Stimulated activated CD8-positive, alpha-beta memory T cell treated with anti-CD3 and anti-CD28 coated beads, Interleukin-12 subunit alpha, Interleukin-12 subunit beta, amount 100 ng/mL, for 24 hours (primary cell): ENCODE measurements at regions not wholly inside any gene's neighbourhood (a gene's known extent, or its start where the extent isn't known, plus 50 kb on each side); places are given as distances from the start of the nearest gene placed in this dataset.

Source experiments
- DNase-seq: peaks from one replicate; pipeline ENCODE4 v3.0.0-alpha.2; 2020; ENCODE audit errors: extremely low read depth

DNA sequence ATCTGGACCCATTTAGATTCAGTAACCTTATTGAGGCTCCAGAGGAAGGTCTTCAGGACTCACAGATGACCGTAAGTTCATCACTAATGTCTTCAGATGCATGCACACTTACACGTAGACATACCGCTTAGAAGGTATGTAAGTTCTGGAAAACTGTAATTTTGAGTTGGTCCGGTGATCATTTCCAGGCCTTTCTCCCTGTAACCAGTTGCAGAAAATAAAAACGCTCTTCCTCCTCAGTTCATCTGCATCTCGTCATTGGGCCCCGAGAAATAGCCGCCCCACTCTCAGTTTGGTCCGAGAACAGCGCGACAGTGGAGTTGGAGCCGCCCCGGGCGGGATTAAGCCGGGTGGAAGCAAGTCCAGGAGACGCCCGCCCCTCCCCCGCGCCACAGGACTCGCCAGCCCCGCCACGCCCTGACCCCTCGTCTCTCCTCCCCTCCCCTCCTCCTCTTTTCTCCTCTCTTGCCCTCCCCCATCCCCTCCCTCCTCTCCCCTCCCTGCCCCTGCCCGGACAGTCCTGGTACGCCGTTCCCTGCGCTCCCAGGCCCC is 83.7 kb downstream of the TNFAIP2 start:
- DNase-seq: no peak

DNA sequence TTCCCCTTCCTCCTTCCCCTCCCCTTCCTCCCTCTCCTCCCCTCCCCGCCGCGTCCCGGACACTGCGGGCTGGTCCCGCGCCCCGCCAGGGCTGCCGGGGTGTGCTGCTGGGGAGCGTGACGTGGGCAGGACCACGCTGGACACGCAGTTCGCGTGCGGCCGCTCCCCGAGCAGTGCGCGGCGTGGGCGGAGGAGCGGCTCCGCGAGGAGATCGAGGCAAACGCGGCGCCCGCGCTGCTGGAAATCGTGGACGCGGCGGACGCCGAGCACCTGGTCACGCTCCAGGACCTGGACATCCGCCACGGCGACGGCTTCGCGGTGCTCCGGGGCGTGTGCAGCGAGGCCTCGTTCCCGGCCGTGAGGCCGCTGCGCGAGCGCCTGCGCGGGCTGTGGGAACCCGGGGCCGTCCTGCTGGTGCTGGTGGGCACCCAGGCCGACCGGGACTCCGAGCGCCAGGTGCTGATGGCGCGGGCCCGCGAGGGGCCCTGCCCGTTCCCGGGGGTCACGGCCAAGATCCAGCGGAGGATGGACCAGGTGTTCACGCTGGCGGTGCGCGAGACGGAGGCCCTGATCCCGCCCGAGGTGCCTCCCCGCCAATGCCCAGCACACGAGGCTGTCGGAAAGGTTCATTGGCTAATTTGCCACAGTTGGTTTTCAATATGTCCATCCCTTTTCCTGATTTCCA is 84.3 kb downstream of the TNFAIP2 start:
- DNase-seq: no peak

DNA sequence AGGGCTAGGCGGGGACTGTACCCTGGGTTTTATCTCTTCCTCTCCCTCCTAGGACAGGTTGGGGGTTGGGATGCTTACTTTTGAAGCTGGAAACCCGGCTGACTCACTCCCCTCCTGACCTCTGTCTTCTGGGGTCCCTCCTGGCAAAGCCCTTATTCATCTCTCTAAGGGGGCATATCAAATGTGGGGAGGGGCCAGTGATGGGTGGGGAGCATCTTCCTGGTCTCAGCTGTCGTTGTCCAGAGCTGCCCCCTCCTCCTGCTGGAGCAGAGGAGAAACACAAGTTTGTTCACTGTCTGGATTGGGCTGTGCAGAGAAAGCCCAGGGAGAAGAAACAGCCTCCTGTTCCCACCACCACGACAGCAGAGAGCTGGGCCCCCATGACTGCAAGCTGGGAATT is 85.8 kb downstream of the TNFAIP2 start:
- DNase-seq: no peak

DNA sequence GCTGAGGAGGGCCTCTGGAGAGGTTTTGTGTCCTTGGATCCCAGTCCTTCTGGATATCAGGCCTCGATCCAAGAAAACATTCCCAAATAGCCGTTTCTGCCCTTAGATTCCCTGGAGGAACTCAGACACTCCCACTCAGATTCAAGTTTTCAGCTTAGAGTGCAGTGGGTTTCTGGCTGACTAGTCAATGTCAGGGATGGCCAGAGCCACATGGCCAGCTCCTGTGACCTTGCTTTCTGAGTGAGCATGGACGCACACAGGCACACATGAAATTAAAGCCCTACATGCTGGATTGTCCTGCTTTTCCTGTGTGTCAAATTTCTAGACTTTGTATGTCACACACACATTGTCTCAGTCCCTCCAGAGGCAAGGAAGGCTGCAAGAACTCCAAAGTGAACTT is 86.2 kb downstream of the TNFAIP2 start:
- DNase-seq: no peak

DNA sequence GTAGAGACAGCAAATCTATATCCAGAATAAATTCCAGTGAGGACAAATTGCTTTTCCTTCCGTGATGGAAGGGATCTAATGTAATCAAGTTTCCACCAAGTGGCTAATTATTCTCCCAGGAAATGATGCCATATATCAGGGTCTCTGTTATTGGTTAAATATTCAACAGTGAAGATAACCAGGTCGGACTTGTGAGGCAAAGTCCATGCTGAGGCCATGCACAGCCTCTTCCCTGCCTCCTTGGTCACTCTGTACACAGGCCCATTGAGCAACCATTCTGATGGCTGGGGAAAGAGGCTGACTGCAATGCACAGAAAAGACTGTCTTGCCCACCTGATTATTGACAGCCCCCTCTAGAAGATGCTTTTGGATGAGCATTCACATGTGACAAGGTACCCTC is 90.1 kb downstream of the TNFAIP2 start:
- no peak for DNase-seq

DNA sequence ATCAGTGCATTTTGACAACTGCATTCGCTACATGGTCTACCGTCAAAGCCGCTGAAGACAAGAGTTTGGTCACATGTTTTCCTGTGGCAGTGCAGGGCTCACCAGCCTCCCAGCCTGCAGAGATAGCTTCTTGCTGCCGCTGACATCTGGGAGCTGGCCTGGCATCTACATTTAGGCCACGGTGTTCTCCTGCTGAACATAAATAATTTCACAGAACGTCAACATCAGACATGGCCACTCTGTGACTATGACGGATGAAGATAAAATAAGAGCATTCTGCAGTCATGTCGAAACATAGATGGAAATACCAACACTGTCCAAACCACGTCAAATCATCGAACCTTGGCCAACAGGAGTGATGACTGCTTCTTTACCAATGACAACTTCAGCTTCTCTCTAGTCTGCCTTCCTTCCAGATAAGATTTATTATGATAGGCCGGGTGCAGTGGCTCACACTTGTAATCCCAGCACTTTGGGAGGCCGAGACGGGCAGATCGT is 91.2 kb downstream of the TNFAIP2 start:
- no peak for DNase-seq

DNA sequence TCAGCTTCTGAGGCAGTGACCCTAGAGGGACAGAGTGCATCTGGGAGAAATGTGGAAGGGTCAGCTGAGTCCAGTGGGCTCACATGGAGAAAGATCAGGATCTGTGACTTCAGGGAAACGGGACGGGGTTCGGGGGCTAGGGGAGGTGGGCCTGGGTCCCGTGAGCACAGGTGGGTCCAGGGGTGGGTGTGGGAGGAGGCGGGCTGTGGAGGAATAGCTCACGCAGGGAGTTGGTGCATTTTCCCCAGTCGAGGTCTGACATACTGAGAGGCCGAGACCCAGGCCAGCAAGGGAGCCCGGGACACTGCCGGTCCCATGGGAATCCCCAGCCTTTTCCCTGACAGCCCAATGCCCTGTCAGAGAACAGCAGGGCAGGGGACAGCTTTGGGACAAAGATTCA is 93.1 kb downstream of the TNFAIP2 start:
- DNase-seq: no peak

DNA sequence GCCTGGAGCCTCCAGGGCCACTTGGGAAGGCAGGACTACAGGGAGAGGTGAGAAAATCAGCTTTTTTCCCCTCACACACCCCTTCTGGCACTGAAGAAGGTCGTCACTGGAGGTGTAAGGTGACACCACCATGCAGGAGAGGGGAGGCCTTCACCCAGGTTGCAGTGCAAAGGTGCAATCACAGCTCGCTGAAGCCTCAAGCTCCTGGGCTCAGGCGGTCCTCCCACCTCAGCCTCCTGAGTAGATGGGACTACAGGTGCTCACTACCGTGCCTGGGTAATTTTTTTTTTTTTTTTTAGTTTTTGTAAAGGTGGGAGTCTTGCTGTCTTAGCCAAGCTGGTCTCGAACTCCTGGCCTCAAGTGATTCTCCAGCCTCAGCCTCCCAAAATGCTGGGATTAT is 93.6 kb downstream of the TNFAIP2 start:
- DNase-seq: no peak

DNA sequence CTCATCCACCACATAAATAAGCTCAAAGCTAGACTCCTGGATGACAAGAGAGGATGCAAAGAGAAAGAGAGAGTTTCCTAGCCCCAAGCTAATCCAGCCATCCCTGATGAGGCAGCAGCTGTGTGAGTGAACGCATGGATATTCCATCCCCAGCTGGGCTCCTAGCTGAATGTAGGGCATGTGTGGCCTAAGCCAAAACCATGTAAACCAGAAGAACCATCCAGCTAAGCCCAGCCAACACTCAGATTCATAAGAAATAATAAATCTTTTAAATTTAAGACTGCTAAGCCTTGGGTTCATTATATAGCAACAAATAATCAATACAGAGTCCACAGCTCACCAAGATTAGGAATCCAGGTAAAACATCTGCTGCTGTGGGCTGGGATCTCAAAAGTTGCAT is 94.3 kb downstream of the TNFAIP2 start:
- no peak for DNase-seq

DNA sequence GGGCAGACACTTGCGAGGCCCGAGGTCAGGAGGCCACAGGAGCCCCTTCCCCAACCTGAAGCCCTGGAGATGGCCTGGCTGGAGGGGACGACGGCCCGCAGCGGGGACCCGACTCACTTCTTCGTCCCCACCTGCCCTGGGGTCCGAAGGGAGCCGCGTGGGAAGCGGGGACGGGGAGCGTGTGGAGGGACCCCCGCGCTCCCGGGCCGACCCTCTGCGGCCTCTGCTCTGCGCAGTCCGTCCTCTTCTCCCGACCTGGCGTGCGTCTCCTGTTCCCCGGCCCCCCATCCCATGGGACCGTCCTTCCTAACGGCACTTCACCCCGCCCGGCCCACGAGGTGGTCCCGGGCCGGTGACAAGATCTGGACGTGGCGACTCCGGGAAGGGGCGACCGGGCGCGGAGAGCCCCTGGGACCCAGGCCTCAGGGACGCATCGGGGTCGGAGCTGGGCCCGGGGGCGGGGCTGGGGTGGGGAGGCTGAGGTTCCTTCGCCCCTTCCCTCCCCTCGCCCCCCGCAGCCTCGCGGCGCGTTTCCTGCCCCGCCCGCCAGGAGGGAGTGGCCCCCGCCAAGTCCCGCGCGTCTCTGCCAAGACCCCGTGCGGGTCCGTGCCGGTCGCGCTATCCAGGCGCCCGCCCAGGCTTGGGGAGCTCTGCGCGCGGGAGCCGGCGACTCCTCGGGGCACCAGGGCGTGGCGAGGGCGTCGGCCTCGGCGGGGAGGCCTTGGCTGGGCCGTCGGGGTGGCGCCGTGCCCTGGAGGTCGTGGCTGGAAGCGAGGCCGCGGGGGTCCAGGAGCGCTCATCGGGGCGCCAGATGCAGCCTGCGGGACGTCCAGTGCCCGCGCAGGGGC is 97.1 kb downstream of the TNFAIP2 start:
- no peak for DNase-seq

DNA sequence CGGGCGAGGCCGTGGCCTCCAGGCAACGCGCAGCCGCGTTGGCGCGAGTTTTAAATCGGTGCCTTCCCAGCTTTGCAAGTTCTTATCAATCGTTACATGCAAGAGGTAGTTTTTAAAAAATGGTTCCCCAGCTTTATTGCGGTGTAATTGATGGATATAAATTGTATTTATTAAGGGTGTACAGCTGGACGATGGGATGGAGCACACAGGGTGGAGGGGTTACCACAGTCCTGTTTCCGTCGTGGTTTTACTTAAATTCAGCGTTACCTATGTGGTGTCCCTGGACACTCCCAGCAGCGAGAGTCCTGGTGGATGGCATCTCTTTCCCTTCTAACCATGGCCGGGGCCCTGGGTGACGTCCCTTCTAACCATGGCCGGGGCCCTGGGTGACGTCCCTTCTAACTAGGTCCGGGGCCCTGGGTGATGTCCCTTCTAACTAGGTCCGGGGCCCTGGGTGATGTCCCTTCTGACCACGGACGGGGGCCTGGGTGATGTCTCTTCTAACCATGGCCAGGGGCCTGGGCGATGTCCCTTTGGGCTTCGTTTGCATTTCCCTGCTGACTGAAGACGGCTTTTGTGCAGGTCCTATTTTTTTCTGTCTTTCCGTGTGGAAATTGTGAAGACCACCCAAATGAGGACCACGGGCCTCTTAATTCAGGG is 97.9 kb downstream of the TNFAIP2 start:
- DNase-seq: no peak

DNA sequence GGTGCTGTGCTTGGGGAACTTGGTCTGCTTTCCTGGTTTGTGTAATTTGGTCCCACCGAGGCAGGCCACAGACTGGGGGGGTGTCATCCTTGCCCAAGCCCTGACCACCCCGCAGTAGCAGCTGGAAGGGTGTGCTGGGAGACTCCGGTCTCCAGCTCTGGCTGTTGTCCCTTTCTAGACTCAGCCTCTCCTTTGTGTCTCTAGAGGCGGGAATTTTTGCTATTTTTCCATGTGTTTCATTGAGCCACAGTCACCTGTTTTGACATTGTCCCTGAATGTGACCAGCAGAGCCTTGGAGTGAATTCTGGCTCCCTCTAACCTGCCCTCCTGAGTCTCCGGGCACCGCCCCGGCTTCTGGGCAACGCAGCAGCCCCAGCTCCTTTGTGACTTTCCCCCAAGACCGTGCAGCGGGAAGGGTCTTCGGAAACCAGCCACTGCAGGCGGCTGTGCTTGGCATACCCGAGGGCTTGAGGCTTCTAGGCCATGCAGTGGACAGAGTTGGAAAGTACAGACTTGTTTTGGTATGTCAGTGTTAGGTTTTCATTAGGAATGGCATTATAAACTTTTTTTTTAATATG is 98.6 kb downstream of the TNFAIP2 start:
- no peak for DNase-seq

DNA sequence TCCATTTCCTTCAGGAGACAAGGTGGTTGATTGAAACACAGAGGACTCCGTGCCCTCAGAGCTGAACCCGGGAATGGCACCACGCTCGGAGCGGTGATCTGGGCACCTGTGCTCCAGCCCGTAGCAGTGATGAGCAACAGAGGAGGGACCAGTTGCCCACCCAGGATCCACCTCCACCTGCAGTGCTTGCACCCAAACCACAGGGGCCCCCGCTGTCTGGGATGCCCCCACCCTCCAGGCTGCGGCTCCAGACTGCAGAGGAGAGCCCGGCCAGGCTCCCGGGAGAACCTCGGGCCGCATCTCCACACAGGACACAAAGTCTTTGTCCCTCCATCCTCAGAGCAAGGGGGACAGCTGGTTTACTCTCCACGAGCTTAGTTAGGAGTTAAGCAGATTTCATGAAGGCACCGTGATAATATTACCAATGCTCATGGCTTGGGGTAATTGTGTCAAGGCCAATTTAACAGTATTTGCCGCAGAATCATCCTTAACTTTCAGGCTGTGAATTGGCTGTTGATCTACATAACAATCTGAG is 100.6 kb downstream of the TNFAIP2 start:
- DNase-seq: no peak

DNA sequence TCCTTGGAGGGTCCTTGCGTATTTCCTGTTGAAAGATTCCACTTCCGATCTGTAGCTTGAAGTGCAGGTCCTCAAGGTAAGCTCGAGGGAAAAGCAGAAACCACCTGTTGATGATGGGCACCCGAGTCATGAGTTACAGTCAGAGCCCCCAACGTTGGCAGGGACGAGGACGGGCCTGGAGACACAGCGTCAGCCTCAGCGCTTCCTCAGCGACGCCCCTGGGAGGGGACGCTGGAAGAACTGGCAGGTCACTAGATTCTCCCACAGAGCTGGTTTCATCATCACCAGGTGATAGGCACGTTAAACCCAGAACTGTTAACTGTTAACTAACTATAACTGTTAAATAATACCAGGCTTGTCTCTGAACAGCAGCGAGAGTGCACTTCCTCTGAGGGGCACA is 101.8 kb downstream of the TNFAIP2 start:
- no peak for DNase-seq

DNA sequence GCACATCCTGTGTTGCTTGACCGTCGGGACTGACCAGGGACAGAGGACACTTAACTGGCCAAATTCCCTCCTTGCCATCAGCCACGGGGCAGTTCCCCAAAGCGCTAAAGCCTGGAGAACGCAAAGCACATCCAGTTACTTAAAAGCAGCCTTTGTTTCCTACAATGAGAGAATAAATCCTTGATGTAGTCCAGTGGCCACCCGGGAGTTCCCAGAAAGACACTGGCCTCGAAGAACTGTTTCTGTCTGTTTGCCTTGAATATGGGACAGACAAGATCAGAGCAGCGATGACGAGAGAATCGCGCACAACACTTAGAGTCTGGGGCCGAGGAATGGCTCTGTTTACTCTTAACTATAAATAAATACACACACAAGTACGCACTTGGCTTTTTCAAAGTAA is 102.2 kb downstream of the TNFAIP2 start:
- no peak for DNase-seq

DNA sequence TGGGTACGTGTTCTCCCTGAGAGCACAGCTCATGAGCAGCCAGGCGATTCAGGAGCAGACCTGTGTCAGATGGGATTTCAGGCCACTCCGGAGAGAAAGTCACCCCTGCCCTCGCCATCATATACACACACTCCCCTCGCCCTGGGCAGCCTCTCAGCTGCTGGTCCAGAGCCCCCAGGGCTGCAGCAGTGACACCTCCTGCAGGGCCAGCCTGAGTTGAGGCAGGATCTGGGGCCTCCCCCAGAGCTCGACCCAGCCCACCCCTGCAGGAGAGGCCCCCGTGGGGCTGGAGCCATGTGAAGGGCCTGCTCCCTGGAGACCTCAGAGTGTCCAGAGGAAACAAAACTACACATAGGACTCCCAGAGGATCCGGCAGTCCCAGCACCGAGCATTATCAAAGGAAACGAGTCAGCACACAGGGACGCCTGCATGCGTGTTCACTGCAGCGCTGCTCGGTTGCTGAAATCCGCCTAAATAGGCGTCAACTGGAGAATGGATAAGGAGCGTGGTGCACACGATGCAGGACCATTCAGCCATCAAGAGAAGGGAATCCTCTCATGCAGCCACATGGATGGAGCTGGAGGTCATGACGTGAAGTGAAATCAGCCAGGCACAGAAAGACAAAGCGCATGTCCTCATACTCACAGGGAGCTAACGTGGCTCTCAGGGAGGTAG is 104.0 kb downstream of the TNFAIP2 start:
- DNase-seq: no peak

DNA sequence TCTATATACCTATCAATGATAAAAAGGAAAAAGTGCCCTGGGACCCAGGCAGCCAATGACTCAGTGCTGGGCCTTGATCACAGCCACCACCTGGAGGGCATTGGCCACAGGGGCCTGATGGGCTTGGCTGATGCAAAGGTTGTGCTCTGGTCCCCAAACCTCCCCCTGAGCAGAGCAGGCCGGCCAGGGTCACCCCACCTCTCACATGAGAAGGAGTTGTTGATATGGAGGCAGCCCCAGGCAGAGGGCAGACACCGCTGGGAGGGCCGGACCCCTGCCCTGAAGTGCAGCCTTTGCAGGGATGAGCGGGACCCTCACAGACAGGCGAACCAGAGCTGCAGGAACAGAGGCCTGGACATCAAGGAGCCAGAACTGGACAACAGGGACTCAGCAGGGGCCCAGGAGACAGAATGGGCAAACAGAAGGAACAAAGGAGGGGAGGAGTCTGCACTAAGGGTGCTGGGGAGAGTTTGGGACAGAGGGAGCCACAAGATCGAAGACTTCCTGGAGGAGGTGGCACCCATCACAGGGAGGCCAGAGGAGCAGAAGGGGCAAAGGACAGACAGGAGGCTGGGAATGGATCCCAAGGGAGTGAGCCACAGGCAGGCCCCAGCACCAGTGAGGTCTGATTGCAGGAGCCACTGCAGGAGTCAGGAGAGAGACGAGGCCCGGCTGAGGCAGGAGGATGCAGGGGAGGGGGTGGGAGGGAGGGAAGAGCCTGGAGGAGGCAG is 105.0 kb downstream of the TNFAIP2 start:
- DNase-seq: no peak

DNA sequence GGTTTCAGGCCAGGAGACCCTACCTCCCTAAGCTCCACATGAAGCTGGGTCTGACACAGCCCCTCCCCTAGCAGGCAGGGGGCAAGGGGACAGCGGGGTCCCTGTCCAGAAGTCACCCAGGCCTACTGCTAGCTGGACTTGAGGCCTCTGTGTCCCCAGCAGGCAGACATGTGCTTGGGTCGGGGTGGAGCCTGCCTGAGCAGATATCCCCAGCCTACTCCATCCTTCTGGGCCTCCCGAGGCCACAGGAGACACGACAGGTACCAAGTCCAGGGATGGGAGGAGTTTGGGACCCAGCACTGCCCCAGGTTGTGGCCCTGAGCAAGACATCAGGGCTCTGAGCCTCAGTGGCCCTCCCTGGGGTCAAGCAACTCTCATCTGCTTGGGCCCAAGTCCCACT is 105.2 kb upstream of the EIF5 start:
- DNase-seq: no peak

DNA sequence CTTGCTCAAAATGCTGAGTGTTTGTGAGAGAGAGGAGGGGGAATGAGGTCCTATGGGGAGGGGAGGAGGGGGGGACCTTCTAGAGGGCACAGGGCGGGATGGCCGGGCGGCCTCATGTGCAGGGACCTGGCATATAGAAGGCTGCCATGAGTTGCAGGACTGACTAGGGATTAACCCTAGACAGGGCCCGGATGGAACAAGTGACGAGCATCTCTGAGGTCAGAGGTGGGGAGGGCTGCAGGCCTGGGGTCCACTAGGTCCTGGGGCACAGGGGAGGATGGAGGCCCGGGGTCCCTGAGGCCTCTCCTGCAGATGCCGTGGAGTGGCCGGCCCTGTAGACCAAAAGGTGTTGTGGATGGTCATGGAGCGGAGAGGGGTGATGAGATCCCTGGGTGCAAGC is 104.0 kb upstream of the EIF5 start:
- no peak for DNase-seq

DNA sequence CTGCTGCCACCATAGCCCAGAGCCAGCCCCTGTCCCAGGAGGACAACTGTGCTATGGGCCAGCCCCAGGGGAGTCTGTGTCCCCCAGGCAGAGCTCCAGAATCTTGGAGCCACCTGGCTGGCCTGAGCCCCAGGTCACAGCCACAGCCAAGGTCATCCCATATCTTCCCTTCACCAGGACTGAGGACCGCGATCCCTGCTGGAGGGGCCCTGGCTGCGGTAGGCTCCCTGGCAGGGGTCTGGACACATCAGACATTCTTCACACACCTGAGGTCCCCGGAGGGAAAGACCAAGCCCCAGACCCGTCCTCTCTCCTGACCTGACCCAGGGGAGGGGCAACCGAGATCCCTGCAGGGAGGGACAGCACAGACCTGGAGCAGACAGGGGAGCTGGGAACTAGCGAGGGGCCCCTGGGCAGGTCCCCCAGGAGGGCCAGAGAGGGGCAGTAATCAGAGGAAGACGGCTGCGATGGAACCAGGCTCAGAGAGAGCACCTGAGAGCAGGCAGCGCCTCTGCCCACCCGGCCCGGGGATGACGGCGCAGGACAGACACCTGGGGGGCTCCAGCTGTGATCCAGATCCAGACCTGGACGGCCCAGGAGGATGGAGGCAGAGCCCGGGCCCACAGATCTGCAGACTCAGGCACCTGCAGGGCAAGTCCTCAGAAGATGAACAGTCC is 103.2 kb upstream of the EIF5 start:
- no peak for DNase-seq
